GM21528 (cell line): ENCODE measurements at regions not wholly inside any gene's neighbourhood (a gene's known extent, or its start where the extent isn't known, plus 50 kb on each side); places are given as distances from the start of the nearest gene placed in this dataset.

Experiments
- ATAC-seq: cut with Tn5 transposase; IDR thresholded peaks from one replicate; pipeline ENCODE4 v1.9.1; 2021; ENCODE audit warnings: mild to moderate bottlenecking, moderate library complexity; ENCODE audit not compliant: unreplicated experiment, low FRiP score

DNA sequence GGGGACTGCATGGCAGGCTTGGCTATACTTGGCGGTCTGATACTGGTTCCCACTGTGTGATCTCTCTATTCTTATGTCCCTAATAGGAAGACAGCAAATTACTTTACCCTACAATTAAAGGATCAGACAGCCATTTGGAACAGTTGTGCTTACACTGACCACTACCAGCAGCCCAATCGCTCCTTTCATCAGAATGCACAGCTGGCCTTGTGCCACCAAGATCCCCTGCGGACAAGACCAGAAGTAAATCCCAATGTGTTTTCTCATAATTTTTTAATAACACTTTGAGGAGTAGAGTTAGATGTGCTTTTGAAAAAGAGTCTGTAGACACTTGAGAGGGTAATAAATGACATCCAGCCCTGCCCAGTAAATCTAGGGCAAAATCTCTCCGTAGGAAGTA is 297.2 kb upstream of the ZNF32 start:
- no peak for ATAC-seq

DNA sequence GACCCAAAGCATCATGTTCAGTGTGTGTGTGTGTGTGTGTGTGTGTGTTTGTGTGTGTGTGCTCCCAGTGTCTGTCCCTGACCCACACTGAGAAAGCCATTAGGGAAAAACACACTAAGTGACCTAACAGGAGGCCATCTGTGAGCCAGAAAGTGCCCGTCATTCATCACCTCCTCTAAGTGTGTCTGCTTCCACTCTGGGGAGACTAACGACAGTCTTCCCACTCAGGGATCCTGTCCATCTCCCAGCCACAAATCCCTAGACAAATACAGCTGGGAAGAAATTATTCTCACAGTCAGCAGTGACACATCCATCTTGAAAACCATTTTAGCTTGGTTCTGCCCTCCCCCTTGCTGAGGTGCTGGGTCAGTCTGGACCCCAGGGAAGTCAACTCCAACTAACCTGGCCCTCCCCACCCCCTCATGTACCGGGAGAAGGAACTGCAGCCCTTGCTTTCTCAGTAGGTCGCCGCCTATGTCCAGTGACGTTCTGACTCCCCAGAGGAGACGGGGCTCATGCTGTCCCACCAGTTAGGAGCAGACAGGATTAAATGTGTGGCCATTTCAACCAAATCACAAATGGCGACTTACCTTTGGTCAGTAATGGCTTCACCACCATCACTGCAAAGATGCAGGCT is 296.5 kb upstream of the ZNF32 start:
- no peak for ATAC-seq

GRCh38 chr10:43944381-43945093 is 295.9 kb upstream of the ZNF32 start:
- ATAC-seq: no peak

DNA sequence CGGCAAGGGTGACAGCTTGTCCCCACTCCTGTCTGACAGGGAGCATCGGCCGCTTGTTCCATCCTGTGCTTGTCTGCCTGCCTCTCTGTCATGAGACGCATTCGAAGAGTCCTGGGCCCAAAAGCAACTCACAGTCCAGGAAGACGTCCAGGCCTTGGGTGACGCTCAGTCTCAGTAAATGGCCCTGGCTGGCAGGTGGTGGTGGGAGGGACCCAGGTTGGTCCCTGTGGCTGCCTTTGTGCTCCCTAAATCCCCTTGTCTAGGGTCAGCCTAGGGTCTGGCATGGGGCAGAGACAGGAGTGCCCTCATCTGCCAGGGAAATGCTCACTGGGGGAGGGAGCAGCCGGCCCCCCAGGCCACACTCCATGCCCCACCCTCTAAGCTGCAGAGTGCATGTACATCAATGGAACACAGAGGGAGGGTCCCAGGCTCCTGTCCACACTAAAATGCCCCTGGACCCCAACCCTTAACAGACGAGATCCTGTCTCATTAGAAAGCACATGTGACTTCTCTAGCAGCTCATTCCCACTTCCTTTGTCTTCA is 295.2 kb upstream of the ZNF32 start:
- ATAC-seq: no peak

DNA sequence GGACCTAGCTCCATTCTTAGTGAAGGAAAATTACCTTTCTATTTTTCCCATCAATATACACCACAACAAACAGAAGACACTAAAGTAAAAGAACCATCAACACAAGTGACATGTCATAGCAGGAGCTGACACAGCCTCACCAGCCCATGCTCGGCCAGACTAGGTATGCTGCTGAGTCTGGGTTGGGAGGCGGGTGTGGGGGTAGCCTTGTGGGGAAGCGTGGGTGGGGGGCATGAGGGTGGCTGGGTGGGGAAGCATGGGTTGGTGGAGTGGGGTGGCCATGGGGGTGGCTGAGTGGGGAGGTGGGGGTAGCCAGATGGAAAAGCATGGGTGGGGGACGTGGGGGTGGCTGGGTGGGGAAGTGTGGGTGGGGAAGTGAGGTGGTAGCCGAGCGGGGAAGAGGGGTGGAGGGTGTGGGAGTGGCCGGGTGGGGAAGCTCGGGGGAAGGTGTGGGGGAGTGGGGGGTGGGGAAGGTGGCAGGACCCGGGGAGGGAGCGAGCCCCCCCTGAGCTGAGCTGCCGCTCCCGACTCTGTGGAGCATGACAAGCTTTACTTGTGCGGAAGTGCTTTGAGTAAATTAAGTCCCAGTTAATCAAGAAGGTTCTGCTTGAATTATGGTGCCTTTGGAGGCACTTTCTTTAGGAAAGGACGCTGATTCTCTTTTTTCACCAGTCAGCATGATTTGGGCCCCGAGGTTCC is 294.6 kb upstream of the ZNF32 start:
- no peak for ATAC-seq

DNA sequence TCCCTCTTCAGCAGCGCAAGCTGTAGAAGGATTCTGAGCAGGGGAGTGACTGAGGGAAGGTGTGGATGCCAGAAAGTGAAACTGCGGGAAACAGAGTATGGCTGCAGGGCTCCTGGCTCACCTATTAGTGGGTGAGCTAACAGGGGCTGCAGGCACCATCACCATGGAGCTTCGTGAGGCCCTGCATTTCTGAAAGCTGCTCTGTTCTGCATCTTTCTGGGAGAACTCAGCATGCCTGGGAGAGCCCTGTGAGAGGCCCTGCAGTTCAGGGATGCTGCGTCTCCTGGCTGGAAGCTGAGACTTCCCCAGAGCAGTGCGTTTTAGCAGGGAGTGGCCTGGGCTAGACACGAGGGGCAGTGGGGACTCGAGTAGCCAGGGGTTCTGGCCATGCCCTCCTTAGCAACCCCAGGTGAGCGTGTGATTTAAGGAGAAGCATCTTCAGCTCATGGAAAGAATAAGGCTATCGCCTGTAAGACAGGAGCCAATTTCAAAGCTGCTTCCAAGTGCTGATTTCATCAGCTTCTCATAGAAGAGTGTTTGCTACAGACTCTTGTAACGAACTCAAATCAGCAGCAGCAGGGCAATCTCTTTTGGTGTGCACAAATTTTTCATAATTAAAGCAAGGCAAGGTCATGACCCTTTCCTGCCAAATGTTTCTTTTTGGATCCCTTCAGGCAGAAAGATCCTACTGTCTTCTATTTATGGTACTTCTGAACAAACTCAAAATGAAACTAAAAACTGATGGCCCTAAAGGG is 293.6 kb upstream of the ZNF32 start:
- ATAC-seq: no peak

DNA sequence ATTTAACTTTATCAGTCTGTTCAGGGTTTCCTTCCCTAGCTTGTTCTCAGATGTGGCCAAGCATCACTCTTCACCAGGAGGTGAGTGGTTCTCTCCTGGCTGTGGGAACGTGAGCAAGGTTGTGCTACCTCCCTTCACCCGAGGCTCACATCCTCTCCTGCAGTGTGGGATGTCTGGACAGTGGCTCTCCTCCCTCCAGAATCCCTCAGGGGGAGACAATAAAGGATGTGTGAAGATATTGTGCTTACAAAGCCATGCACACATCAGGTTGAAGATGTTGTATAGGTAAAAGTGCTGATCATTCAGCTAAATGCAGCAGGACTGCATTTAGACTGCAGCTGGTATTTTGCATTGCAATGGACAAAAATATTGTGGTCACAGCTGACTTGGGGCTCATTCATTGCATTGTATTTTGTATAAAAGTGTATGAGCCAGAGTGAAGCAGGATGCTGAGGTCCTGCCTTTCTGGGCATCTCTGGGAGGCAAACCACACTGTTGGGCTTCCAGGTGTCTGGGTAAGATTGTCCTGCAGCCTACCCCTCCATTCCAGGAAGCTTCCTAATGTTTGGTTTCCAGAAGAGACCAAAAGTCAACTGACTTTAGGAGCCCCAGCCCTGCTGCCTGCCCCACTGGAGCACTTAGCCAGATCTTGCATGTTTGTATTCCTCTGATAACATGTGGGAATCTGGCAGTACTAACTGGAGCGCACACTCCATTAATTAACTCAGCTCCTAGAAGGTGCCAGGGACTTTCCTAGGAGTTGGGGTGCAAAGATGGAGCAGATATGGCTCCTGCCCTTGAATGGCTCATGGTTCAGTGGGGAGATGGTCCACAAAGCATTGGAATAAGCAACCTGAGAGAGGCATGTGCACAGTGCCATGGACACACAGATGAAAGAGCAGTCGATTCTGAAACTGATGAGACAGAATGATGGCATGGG is 292.5 kb upstream of the ZNF32 start:
- no peak for ATAC-seq

GRCh38 chr10:43939939-43940820 is 291.5 kb upstream of the ZNF32 start:
- no peak for ATAC-seq

DNA sequence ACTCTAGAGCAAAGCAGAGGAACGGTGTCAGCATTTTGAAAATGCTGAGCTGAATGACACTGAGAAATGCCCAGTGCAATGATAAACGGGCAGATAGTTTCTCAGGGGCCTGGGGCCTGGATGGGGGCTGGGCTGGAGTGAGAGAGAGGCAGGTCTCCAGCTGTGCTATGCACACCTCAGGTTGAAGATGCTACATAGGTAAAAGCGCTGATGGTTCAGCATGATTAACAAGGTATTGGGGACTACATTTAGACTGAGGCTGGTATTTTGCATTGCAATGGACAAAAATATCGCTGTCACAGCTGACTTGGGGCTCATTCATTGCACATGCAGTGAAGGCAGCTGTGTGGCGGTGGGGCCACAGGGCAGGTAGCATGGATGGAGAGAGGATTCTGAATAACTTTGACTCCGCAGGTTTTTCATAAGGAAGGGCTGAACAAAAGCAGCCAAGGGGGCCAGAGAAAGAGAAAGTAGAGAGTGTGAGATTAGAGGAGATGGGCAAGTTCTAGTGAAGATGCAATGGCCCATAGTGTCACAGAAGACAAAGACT is 290.8 kb upstream of the ZNF32 start:
- ATAC-seq: no peak

DNA sequence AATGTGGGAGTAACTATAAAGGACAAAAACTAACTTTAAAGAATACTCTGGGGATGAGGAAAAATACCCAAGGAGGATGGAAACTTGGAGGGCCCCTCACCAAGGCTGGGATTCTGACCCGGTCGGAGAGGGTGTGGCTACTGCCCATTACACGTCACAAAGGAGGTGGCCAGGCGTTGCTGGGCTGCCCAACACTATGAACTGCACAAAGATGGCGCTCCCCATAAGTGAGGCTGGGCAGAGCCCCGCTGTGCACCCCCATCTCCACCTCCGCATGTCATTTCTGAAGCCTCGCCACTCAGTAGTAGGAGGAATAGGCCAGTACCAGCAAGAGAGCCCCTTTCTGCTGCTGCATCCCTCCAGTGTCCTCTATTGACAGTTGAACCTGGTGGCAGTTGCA is 290.1 kb upstream of the ZNF32 start:
- ATAC-seq: no peak

GRCh38 chr10:43931308-43931930 is 282.7 kb upstream of the ZNF32 start:
- no peak for ATAC-seq

DNA sequence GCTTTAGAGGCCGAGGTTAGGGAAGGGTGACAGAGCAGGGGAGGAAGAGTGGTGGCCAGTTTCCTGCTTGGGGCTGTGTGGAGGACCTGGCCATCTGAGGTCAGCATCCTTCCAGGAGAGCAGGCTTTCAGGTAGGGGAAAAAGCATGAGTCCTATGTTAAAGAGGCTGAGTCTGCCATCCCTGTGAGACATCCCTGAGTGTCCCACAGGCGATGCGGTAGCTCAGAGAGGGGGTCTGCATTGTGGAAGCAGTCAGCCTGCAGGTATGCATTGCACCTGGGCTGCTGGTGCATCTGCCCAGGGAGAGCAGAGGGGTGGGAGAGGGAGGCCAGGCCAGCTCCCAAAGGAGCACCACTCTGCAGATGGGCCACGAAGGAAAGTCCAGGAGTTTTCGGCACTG is 282.1 kb upstream of the ZNF32 start:
- ATAC-seq: no peak

DNA sequence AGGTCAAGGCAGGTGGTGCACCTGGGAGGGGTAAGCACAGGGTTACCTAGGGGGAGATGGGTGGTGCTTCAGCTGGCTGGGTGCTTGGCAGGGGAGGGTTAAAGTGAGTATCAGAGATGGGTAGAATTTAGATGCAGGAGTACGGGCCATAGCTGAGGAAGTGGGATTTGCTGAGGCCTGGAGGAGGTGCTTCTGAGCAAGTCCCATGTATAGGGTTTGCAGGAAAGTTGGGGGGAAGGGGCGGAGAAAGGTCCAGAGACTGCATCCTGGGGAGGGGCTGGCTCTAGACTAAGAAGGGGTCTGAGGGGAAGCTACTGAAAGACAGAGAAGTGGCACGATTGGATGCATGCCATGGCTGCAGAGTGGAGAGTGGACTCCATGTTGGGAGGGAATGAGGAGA is 281.6 kb upstream of the ZNF32 start:
- ATAC-seq: no peak

GRCh38 chr10:43929122-43929521 is 280.4 kb upstream of the ZNF32 start:
- no peak for ATAC-seq

DNA sequence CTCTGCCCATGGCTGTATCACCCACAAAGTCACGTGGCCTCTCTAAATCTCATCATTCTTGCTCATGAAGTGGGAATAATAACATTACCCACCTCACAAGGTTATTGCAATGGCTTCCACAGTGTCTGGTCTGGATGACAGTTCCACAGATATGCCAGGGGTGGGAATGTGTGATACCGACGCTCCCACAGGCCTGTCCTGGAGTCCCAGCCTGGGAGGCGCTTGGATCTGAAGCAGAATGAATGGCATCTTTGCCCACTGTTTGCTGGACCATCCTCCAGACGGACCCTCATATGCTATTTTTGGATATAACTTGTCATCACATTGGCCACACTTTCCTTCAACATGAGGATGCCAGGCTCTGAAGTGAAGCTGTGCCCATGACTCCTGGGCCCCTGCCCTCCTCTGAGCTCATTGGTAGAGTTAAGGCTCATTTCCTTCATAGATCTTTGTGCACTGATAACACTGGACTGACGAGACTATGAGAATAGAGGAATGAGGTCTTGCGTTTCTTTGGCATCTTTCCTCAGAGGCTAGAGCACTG is 279.8 kb upstream of the ZNF32 start:
- ATAC-seq: no peak

DNA sequence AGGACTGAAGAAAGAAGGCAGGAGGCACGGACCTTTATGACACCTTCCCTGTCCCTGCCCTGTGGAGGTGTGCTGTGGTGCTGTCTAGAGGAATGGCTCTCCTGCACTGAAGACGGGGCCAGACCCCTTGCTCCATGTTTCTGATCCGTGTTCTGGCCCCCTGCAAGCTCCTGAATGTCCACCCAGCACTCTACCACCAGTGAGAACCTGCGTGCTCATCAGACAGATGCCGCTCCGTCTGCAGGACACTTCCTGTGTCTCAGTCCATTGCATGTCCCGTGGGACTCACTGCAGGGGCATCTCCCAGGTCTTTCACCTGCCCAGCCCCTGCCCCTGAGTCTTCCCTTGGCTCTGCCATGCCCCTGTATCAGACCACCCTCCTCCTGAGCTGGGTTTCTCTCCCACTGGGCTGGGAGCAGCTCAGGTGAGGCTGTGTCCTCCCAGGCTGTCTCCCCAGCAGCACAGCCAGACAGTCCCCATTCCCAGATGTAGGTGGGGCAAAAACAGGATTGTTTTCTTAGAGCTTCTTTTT is 278.3 kb upstream of the ZNF32 start:
- ATAC-seq: no peak

DNA sequence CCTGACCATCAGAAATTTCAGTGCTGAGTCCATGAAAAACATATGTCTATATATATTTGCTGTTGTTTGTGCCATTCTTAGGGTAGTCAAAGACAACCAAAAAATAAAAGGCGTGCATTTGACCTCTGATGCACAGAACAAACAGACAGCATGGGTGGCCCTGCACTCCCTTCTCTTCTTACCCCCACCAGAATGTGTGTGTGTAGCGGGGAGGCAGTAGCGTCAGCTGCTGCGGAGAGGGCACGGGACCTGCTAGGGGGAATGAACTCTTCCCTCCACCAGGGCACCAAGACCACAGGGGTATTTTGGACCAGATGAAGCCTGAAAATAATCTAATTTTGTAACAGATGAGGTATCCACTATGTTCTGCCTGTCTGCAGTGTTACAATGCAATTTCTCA is 277.7 kb upstream of the ZNF32 start:
- ATAC-seq: no peak

GRCh38 chr10:43925793-43926192 is 277.1 kb upstream of the ZNF32 start:
- no peak for ATAC-seq
